T-helper 22 cell (primary cell): ENCODE measurements at regions not wholly inside any gene's neighbourhood (a gene's known extent, or its start where the extent isn't known, plus 50 kb on each side); places are given as distances from the start of the nearest gene placed in this dataset.

ENCODE experiments used
- DNase-seq: peaks from one replicate; pipeline ENCODE4 v3.0.0-alpha.2; 2020; ENCODE audit warnings: low read depth

DNA sequence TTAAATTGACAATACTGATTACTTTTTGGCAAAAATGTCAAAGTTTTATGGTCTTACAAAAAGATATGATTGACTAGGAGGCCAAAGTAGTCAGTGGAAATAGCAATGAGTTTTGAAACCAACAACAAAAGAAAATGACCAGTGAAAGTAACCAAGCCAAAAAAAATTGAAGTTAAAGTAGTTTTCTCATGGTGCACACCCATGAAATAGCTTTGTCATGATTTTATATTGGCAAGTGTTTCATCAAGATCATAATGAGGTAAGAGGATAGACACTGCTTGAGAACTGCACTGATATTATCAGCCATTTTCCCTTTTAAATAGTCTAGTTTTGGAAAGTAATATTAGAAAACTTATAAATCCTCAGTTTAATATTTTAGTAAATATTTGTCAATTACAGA is 206.2 kb upstream of the ADAMTS5 start:
- no peak for DNase-seq

DNA sequence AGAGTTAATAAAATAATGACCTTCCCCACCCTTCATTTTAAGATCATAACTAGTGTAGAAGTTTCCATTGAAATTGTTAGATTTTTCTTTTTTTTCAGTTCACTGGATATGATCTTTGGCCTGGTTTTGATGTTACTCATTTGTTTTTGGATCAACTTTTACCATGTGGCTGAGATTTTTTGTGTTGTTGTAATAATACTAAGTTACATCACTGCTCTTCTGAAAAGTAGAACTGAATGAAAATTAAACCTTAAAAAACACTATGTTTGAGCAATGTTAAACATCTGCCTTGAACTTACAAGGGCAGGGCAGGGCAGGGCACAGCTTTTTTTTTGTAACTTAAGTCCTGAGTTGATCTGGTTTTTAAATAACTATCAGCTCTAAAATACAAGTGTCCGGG is 204.8 kb upstream of the ADAMTS5 start:
- no peak for DNase-seq

DNA sequence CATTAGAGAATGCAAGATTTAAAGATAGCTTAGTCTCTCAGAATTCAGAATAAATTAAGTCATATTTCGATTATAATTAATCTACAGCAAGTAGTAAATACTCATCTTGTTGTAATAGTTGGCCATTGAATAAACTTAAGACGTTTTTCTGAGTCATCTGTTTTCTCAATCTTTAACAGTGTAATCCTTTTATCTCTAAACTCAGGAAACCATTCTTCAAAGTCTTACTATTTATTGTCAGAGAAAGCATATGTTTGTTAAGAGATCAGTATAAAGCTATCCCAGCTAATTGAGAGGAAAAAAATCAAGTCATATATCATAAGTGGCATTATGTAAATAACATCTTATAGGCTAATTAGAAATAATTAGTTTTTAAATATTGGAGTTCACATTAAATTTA is 201.2 kb upstream of the ADAMTS5 start:
- no peak for DNase-seq

DNA sequence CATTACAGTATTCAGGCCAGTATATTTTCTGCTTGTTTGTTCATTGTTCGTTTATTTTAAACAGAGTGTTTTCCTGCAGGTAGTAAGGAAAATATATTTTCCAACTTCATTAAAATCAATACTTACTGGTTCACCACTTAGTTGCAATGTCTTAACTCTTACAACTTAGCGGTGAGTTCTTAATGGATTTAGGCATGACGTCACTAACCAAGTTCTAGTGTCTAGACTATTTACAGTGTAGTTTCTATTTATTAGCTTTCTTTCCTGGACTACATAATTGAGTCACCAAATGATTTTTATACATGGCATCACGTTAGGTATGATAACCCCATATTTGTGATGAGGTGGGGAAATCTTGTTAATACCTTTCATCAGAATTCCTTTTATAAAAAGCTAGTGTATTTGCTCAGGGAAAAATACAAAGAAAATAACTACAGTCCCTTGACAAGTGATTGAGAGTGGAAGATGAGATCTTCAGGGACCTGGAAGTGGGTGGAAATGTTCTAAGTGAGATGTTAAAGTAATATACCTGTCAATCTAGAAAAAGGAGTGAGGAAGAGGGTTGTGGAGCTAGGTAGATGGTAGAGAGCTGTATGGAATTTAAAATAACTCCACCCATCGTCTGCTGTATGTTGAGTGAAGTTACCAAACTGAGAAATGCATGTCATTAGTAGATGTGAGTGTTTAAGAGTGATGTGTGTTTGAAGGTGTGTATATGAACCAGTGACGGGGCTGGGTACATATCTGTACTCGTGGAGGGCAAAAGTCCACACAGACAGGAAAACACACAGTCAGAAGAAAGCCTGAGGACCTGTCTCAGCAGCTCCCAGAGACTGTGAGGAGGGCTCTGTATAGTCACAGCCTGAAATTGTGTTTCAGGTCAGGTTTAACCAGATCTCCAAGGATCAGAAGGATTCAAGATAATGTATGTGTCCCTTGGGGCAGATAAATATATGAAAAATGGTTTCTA is 197.6 kb upstream of the ADAMTS5 start:
- DNase-seq, result no peak

DNA sequence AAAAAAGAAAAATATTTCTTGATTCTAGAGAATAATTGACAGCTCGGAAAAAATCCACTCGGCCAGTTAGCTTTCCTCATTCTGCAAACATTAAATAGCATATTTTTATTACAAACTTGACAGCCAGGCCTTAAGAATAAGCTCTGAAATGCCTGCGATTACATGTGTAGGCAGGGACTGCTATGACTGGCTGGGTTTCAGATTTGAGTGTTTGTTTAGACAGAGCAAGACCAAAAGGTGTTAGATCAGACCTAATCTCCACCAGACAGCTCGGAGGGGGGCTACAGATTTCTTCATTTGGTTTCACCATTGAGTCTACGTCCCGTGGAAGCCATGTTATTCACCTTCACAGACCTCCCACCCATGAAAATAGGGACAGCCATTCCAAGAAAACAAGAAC is 192.1 kb upstream of the ADAMTS5 start:
- no peak for DNase-seq

DNA sequence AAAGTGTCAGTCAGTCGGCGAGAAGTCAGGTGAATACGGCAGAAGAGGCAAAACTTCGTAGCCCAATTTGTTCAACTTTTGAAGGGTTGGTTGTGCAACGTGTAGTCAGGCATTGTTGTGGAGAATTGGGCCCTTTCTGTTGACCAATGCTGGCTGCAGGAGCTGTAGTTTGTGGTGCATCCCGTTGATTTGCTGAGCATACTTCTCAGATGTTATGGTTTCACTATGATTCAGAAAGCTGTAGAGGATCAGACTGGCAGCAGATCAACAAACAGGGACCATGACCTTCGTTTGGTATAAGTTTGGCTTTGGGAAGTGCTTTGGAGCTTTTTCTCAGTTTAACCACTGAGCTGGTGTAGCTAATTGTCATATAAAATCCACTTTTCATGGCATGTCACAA is 190.2 kb upstream of the ADAMTS5 start:
- DNase-seq, result no peak

DNA sequence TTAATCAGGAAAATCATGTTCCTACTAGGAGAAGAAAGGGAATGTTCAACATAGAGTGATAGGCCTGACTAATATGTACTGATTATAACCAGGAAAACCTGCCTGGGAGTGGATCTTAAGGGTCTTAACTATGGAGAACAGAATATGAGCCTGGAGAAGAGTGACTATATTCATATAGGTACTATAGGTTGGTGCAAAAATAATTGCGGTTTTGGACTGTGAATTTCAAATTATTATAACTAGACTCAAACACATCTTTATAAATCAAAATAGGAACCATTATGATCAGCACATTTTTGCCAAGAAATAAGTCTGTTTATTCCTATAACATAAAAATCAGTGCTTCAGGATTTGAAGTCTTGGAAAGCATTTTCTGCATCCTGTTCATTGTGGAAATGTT is 189.8 kb upstream of the ADAMTS5 start:
- DNase-seq, result no peak

DNA sequence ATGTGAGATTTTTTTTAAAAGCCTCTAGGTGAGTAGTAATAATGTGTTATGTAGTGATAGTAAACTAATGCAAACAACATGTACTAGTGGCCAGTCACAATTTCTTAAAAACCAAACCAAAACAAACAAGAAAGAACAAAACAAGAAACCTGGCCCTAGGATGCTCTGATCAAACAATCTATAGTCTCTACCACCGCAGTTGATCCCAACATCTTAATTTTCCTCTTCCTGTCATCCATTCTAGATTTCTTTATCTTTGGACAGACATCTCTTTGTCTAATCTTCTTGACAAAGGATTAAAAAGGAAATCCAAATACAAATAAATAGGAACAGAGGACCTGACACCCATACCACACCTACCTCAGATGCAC is 188.2 kb upstream of the ADAMTS5 start:
- no peak for DNase-seq

DNA sequence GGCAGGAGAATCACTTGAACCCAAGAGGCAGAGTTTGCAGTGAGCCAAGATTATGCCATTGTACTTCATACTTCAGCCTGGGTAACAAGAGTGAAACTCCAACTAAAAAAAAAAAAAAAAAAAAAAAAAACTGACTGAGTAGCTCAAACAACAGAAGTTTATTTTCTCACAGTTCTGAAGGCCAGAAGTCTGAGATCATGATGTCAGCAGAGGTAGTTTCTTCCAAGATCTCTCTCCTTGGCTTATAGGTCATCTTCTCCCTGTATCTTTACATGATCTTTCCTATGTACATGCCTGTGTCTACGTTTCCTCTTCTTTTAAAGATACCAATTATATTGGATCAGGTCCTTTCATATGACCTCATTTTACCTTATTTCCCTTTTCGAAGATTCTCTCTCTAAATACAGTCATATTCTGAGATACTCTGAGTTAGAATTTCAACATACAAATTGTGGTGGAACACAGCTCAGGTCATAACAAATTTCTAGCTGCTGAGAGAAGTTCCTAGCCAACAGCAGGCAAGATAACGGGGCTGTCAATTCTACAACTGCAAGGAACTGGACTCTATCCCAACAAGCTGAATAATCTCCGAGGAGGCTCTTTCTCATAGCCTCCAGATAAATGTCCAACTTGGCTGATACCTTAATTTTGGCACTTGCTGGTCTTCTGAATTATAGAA is 187.7 kb upstream of the ADAMTS5 start:
- DNase-seq, result no peak

DNA sequence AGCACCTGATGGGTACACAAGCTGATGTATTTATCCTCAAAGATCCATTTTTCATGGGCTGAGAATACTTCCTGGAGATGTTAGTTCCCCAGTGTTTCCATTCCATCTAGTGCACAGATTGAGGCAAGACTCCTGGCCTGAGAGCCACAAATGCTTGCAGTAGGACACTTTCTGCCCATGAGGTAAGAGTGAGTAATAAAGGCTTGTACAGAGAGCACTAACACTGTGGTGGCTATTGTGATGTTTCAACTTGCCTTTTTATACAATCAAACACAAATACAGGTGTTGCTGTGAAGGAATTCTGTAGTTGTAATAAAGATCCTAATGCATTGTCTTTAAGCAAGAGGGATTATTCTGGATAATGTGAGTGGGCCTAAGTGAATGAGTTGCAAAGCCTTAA is 186.1 kb upstream of the ADAMTS5 start:
- no peak for DNase-seq

DNA sequence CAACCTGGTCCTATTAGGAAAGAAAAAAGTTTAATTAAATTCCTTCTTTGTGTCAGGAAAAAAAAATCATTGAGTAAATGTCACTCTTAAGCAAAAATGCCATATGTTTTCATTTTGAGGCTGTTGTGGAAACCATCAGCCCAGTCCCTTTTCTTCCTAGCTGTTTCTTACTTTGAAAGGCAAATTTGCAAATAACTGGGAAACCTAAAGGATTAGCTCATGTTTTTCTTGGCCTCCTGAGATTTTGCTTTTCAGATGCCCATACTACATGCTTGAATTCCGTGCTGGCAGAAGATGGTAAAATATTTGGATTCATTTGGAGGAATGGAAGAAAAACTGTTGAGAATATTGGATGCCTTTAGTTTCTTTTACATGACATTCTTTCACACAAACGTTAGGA is 182.1 kb upstream of the ADAMTS5 start:
- no peak for DNase-seq

DNA sequence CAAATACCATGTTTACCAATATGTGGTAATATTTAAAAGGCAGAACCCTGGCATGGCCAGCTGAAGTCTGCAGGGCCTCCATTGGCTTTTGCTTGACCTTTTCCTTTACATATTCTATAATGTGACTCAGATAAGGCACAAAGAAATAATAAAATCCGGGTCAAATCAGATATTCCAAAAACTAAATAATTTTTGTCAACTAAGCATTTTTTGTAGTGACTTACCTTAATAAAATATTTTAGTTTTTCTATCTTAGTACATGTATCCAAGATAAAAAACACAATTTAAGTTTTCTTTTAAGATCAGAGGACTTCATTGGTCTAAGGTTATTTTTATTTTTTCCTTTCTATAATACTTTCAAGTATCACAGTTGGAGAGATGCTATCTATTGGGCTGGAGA is 179.4 kb upstream of the ADAMTS5 start:
- no peak for DNase-seq

DNA sequence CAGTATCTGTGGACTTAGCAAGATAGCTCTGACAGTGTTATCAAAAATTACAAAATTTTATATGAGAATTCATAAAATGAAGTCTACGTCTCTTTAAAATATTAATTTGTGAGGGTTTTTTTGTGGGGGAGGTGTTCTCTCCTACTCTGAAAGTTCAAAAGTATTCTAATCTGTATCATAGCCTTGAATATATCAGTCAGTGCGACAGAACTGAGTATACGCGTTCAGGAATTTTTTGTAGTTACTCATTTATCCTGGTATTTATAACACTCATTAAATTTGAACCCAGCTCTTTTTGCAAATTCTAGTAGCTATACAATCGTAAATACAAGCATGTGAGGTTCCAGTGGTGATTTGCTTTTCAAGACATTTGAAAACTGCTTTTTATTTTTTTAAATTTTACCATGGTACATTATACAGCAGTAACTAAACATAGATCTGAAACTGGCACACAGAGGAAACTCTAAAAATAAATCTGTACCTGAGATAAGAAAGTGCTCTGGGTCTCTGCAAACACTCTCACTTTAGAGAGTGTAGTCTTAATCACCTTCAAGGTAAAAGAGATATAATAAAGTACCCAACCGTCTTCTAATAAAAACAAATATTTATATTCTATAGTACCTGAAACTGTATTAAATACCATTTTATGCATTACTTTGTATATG is 178.4 kb upstream of the ADAMTS5 start:
- no peak for DNase-seq

DNA sequence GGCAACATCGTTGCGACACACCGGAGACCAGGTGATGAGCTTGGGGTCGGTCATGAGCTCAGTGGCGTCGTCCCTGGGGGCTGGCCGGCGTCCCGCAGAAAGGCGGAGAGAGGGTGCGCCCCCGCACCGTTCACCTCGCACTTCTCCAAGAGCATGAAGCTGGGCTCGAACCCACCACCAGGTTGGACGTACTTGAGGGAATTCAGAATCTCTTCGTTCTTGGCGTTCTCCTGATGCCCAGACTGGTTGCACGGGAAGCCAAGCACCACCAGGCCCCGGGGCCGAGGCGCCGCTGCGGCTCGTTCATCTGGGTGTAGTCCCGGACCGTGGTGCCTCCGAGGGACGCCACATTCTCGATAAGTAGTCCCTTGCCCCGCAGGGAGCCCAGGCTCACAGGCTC is 176.6 kb upstream of the ADAMTS5 start:
- DNase-seq, result no peak

DNA sequence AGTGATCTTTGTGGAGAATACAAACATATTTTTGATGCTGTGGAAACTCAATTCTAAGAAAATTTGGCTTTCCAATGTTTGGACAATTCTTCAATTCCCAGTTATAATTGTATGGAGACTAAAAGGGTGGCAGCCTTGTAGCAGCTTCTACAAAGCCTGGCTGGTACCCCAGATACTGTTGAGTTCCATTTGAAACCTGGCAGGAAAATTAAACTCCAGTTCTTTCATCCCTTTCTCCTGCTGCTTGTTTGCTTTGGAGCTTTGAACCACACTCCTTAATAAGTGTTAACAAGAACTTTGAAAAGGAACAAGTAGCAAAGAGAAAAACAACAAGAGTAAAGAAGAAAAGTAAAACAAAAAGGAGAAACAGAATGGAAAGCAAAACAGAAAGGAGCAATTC is 172.6 kb upstream of the ADAMTS5 start:
- no peak for DNase-seq

DNA sequence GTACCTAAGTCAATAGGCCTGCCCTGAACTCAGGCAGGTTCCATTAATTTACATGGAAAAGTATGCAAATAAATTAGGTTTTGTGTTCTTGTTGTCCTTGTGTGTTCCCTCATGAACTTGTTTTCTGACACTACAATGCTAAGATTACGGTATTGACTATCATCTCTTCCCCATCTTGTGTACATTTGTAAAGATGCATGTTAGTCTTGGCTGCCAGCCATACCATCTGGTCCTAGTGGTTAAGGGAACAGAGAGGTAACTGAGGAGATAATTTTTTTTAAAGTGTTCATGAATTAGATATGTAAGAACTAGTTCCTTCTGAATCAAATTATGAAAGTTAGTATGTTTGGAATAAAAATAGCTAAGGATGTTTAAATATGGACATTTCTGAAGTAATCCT is 167.6 kb upstream of the ADAMTS5 start:
- no peak for DNase-seq

DNA sequence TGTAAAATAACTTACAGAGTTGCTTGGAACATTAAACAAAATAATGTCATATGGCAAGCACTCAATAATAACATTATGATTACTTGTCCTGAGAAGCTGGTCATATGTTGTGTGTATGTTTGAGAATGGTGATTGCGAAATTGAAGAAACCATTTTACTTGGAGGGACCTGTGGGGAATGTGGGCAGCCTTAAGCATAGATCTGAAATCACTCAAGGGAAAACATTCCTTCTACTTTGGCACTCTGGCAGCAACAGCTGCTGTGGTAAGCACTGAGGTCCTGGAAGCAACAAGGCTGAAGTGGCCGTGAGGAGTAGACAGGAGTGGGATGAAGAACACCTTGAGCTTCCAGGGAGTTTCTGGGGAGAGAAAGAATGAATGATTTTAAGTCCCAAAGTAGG is 165.4 kb upstream of the ADAMTS5 start:
- no peak for DNase-seq

DNA sequence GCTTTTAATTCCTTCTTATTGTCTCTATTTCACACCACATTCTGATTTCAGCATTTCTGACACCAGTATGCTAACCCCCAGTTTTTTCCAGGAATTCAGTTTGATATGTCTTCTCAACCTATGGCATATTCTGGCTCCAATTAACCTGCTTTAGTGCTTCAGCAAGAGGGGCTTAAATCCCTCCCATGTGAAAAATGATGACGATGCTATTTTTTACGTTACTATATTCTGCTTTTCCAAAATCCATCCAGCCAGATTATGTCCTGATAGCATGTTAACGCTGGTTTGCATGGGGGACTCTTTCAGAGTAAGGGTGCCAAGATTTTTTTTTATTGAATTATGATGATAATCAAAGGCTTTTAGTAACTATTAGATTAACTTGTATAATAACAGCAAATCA is 163.3 kb upstream of the ADAMTS5 start:
- no peak for DNase-seq

DNA sequence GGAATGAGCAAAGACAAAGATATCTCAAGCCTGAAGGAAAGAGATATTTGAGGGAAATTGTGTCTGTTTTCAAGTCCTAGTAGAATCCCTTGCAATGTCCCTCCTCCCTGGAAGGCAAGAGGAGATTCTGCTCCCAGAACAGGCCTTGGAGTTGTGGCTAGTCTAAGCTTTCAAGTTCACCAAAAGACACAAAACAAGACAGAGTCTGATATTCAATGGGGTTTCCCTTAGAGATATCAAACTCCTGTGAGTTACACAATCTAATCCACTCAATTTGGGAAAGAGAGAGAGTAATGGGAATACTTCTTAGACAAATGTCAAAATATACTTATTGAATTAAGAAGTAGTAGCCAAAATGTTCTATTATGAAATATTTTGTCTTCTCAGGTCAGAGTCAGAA is 162.8 kb upstream of the ADAMTS5 start:
- DNase-seq, result no peak

DNA sequence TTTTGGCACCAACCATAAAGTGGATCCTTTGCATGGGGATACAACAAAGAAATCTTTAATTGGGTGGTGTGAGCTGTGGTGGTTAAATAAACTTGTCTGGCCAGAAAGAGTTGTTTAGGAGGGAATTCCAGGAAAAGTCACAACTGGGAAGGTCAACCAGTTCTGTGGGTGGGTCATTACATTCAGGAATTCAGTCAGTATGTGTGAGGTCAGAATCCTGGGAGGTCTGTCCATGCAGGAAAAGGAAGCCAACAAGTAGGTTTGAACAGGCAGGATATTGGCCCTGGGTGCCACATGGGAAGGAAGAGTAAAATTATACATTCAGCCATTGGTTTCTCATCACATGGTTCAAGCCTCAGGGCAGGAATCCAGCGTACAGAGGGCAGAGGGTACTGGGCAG is 162.3 kb upstream of the ADAMTS5 start:
- no peak for DNase-seq

DNA sequence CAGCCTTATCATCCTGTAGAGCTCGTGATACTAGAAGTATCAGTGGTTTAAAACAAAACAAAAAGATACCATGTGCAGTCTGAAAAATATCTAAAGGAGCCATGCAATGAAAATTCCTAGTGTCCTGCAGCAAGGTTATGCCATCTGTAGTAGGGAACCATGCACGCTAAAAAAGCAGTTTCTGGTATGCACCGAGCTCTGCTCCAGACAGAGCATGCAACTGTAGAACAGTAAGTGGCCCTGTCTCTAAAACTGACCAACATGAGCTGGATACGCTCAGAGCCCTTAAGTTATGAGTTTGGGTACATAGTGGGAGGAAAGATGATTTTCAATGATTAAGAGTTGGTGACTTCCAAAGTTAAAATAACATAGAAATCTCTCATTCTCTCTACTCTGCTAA is 159.3 kb upstream of the ADAMTS5 start:
- DNase-seq, result no peak

DNA sequence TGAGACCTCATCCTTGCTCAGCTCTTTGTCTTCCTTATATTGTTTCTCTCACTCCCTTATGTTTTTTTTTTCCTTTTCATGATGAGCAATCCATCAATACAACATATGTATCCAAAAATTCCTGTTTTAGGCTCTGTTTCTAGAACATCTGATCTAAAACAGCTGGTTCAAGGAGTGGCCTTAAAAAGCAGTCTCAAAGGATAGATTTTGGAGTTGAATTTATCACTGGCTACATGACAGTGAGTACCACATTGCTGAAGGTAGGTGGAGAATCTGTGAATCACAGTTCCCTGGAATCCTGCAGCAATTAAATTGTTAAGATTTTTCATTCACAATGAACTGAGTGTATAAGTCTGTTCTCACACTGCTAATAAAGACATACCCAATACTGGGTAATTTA is 155.8 kb upstream of the ADAMTS5 start:
- DNase-seq, result no peak

DNA sequence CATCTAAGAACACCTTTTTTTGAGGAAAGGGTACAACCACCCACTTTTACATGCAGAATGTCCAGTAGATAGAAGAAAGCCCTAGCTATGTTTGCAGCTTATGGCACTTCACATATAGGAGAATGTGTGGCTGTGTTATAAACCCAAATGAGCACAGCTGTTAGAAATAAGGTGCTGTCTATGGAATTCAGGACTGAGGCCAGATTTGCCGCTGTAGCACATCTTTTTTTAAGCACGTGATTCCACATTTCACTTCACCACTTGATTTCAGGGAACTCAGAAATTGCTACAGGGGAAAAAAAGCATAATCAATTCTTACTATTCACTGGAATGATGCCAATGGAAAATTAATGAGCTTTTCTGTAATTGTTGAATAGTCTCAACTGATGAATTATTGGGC is 147.2 kb upstream of the ADAMTS5 start:
- no peak for DNase-seq
